Uterus (tissue), 3 donors: ENCODE measurements at regions not wholly inside any gene's neighbourhood (a gene's known extent, or its start where the extent isn't known, plus 50 kb on each side); places are given as distances from the start of the nearest gene placed in this dataset.

Experiments used
- DNase-seq, 2 donors: peaks; one replicate each; pipeline ENCODE4 v3.0.0-alpha.2; 2019 to 2020
- H3K27ac ChIP-seq, 2 donors: fragments of 200-600 bp; sonication (generic); 1 replicate in 1 of 2; 2 replicates in 1 of 2; pipeline ENCODE4 v1.5.1; 2016 to 2018
- H3K27me3 ChIP-seq, 2 donors: fragments of 200-600 bp; sonication (generic); one replicate each; pipeline ENCODE4 v1.5.1; 2018 to 2019; ENCODE audit warnings: control low read depth in 1 of 2
- H3K36me3 ChIP-seq, 2 donors: fragments of 200-600 bp; sonication (generic); one replicate each; pipeline ENCODE4 v1.5.1; 2019; ENCODE audit warnings: control low read depth in 1 of 2
- H3K4me1 ChIP-seq, 2 donors: fragments of 200-600 bp; sonication (generic); one replicate each; pipeline ENCODE4 v1.5.1; 2018 to 2019; ENCODE audit warnings: control low read depth in 1 of 2
- H3K4me3 ChIP-seq, 2 donors: fragments of 200-600 bp; sonication (generic); 1 replicate in 1 of 2; 2 replicates in 1 of 2; pipeline ENCODE4 v1.5.1; 2018 to 2019; ENCODE audit warnings: mild to moderate bottlenecking in 1 of 2
- H3K9me3 ChIP-seq, 2 donors: fragments of 200-600 bp; sonication (generic); one replicate each; pipeline ENCODE4 v1.5.1; 2019; ENCODE audit warnings: control low read depth in 1 of 2
- POLR2A ChIP-seq, 2 donors: fragments of 450-650 bp; IDR thresholded peaks; one replicate each; pipeline ENCODE4 v1.6.1; 2016; ENCODE audit warnings: antibody characterized with exemption in 2 of 2, mild to moderate bottlenecking in 1 of 2, moderate library complexity in 1 of 2
- intact Hi-C: fragments of 100-400 bp; cut with DNase I; formaldehyde crosslinking; loops from one replicate; pipeline ENCODE4 v1.15.1; 2023; ENCODE audit warnings: low total_unique reads
- TF ChIP-seq, protein P1 (sequence below), 4 experiments: fragments of 200-600 bp in 2 of 4; fragments of 450-650 bp in 2 of 4; sonication (generic) in 2 of 4; IDR thresholded peaks; one replicate each; pipeline ENCODE4 v1.5.1; 2016 to 2019; ENCODE audit warnings: antibody characterized with exemption in 4 of 4, mild to moderate bottlenecking in 2 of 4, moderate library complexity in 1 of 4
- donor health status: DM: yes; HTN: yes; CAD: no.

DNA sequence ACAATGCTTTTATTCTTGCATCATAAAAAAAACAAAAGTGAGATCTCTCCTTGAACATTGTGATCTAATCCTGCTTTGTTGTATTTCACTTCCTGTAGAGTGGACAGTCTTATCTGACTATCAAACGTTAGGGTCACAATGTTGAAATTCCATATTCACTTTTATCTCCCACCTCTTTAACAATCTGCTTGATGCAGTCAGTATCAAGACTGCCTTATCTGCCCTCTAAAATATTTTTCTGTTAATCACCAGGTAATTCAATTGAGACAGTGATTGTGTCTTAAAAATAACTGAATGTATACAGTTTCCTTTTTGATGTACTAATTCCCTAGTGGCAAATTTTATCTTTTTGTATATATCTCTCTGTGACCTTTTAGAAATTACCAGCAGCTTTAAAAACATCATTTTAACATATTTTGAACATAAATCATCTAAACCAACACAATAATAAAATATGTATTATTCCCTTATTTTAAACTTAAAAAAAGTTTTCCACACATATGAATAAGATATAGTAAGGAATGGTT, 143.1 kb upstream of the MPPED2 start:
- H3K4me1 ChIP-seq: no peaks in the 10 kb centered on the region
- no peaks in the 10 kb centered on the region for H3K36me3 ChIP-seq
- H3K9me3 ChIP-seq: no peaks in the 10 kb centered on the region
- intact Hi-C loops: no loop called here
- no peak for DNase-seq
- no peaks in the 10 kb centered on the region for H3K27me3 ChIP-seq
- H3K4me3 ChIP-seq: no peak overlapping the region
- no peak overlapping the region for H3K27ac ChIP-seq
- no peak for TF ChIP-seq POLR2A (IDR thresholded peaks at IDR 0.05)
- TF ChIP-seq, protein P1, sequence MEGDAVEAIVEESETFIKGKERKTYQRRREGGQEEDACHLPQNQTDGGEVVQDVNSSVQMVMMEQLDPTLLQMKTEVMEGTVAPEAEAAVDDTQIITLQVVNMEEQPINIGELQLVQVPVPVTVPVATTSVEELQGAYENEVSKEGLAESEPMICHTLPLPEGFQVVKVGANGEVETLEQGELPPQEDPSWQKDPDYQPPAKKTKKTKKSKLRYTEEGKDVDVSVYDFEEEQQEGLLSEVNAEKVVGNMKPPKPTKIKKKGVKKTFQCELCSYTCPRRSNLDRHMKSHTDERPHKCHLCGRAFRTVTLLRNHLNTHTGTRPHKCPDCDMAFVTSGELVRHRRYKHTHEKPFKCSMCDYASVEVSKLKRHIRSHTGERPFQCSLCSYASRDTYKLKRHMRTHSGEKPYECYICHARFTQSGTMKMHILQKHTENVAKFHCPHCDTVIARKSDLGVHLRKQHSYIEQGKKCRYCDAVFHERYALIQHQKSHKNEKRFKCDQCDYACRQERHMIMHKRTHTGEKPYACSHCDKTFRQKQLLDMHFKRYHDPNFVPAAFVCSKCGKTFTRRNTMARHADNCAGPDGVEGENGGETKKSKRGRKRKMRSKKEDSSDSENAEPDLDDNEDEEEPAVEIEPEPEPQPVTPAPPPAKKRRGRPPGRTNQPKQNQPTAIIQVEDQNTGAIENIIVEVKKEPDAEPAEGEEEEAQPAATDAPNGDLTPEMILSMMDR (IDR thresholded peaks at IDR 0.05): no peak

DNA sequence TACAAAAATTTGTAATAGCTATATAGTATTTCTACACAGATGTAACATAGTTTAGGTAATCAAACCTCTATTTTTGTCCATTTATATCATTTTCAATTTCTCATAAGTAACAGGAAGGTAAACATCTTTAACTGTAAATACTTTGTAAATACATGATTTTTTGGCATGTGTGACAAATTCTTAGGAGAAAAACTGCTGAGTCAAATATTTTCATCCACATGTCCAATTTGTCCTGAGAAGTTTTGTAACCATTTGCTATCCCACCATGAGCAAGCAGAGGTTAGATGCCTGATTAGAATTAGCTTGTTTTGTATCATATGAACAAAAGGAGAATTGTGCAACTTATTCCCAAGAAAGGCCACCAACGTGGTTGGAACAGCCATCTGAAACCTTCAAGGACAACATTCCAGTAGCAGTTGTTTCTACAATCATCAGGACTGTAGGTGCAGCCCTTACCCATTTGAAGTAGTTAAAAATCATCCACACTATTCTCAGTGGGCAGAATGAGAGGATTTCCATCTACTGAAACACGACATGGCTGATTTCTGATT, 139.6 kb upstream of the MPPED2 start:
- no peak for DNase-seq
- Histone ChIP-seq H3K4me1 (no peaks in the 10 kb centered on the region), H3K27me3 (no peaks in the 10 kb centered on the region), H3K36me3 (no peaks in the 10 kb centered on the region), H3K9me3 (no peaks in the 10 kb centered on the region), H3K4me3 (no peak overlapping the region), H3K27ac (no peak overlapping the region)
- intact Hi-C loops: no loop called here
- TF ChIP-seq, protein P1 (IDR thresholded peaks at IDR 0.05): no peak
- TF ChIP-seq POLR2A (IDR thresholded peaks at IDR 0.05): no peak

DNA sequence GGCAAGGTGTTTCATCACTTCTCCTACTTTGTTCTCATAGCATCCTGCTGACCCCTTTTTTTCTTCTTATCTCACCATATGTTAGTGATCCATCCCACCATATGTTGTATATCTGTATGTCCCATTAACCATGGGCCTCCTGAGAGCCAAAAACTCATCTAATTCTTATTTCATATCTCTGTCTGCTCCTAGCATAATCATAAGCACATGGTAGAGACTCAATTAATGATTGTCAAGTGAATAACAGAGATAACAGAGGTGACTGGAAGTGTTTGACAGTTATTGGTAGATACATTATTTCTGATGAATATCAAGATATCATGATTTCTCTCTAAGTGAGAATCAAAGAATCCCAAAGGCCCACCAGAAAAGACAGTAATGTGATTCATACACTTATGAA, 138.1 kb upstream of the MPPED2 start:
- intact Hi-C loops: no loop called here
- no peak for DNase-seq
- H3K27me3 ChIP-seq: no peaks in the 10 kb centered on the region
- H3K27ac ChIP-seq: no peak overlapping the region
- no peaks in the 10 kb centered on the region for H3K36me3 ChIP-seq
- no peaks in the 10 kb centered on the region for H3K4me1 ChIP-seq
- TF ChIP-seq, protein P1 (IDR thresholded peaks at IDR 0.05): no peak
- TF ChIP-seq POLR2A (IDR thresholded peaks at IDR 0.05): no peak
- H3K4me3 ChIP-seq: no peak overlapping the region
- no peaks in the 10 kb centered on the region for H3K9me3 ChIP-seq

DNA sequence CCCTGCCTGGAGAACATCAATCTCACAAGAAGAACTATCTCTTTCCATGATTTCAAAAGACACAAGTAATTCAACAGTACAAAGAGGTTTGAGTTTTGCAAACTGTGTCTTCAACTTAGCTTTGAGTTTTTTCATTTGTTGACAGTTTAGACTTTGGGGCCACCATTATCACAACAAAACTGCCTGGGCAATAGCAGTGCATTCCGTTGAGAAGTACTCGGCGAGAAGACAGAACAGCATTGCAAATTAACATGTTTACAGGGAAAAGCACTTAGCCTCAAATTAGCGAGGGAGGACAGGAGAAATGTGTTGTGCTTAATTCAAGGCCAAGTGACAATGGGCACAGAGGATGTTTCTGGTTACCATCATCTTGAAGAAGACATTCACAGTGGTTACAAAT, 133.2 kb upstream of the MPPED2 start:
- Histone ChIP-seq H3K36me3 (no peaks in the 10 kb centered on the region), H3K27ac (no peak overlapping the region), H3K9me3 (no peaks in the 10 kb centered on the region), H3K4me1 (no peaks in the 10 kb centered on the region), H3K27me3 (no peaks in the 10 kb centered on the region), H3K4me3 (no peak overlapping the region)
- TF ChIP-seq POLR2A (IDR thresholded peaks at IDR 0.05): no peak
- TF ChIP-seq, protein P1 (IDR thresholded peaks at IDR 0.05): no peak
- no peak for DNase-seq
- intact Hi-C loops: no loop called here

DNA sequence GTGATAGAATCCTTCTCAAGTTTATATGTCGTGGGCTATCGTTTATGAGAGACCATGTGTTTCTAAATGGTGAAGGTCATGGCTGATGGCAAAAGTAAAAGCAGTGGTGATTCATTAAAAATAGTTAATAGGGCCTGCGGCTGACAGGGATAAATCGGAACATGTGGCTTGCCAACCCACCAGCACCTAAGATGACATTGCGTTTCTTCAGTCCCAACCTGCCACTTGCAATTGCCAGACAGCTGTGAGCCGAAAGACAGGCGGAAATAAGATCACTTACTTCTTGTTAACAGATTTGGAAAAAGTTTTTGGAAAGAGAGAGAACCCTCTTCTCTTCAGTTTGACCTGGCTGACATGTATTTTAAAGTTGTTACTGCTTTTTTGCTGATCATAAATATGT, 131.5 kb upstream of the MPPED2 start:
- no peaks in the 10 kb centered on the region for H3K4me1 ChIP-seq
- TF ChIP-seq, protein P1 (IDR thresholded peaks at IDR 0.05): no peak
- no peak for TF ChIP-seq POLR2A (IDR thresholded peaks at IDR 0.05)
- no peaks in the 10 kb centered on the region for H3K9me3 ChIP-seq
- no peaks in the 10 kb centered on the region for H3K27me3 ChIP-seq
- no peak overlapping the region for H3K27ac ChIP-seq
- DNase-seq: no peak
- H3K4me3 ChIP-seq: no peak overlapping the region
- no peaks in the 10 kb centered on the region for H3K36me3 ChIP-seq
- intact Hi-C loops: no loop called here
